GM13977 (cell line): ENCODE measurements at regions not wholly inside any gene's neighbourhood (a gene's known extent, or its start where the extent isn't known, plus 50 kb on each side); places are given as distances from the start of the nearest gene placed in this dataset.
"Not testable (repeated sequence)": the region's sequence is repeated elsewhere in the genome, so short reads cannot be mapped to it uniquely, and the experiment has no call there.

Experiments
- DNase-seq: peaks from one replicate; pipeline ENCODE4 v3.0.0; 2012; ENCODE audit warnings: low spot score
- in situ Hi-C: fragments of 300-500 bp; cut with MboI; formaldehyde crosslinking; loops from one replicate; pipeline ENCODE4 v1.12.0; 2022; ENCODE audit warnings: low sequenced_read_pairs, low pct_unique_long_range_greater_than_20kb, mixed read lengths, inconsistent platforms; ENCODE audit not compliant: unreplicated experiment
- TF ChIP-seq, protein P1 (sequence below): IDR thresholded peaks from 2 replicates; pipeline ENCODE4 v1.5.1; 2012; ENCODE audit warnings: mild to moderate bottlenecking, control low read depth; ENCODE audit not compliant: insufficient read depth; ENCODE audit errors: extremely low read depth, missing control alignments

DNA sequence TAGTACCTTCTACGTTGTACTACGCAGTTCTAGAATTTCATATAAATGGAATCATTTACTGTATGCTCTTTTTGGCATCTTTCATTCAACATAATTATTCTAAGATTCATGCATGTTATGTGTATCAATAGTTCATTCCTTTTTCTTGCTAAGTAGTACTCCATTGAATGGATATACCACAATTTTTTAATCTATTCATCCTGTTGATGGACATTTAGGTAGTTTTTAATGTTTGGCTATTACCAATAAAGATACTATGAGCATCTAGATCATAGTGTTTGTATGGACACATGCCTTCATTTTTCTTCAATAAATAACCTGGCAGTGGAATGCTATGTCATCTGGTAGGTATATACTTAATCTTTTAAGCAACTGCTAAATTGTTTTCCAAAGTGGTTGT is 83.0 kb upstream of the ELN start:
- in situ Hi-C loops = no loop called here
- DNase-seq = no peak
- TF ChIP-seq, protein P1, sequence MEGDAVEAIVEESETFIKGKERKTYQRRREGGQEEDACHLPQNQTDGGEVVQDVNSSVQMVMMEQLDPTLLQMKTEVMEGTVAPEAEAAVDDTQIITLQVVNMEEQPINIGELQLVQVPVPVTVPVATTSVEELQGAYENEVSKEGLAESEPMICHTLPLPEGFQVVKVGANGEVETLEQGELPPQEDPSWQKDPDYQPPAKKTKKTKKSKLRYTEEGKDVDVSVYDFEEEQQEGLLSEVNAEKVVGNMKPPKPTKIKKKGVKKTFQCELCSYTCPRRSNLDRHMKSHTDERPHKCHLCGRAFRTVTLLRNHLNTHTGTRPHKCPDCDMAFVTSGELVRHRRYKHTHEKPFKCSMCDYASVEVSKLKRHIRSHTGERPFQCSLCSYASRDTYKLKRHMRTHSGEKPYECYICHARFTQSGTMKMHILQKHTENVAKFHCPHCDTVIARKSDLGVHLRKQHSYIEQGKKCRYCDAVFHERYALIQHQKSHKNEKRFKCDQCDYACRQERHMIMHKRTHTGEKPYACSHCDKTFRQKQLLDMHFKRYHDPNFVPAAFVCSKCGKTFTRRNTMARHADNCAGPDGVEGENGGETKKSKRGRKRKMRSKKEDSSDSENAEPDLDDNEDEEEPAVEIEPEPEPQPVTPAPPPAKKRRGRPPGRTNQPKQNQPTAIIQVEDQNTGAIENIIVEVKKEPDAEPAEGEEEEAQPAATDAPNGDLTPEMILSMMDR = no peak

DNA sequence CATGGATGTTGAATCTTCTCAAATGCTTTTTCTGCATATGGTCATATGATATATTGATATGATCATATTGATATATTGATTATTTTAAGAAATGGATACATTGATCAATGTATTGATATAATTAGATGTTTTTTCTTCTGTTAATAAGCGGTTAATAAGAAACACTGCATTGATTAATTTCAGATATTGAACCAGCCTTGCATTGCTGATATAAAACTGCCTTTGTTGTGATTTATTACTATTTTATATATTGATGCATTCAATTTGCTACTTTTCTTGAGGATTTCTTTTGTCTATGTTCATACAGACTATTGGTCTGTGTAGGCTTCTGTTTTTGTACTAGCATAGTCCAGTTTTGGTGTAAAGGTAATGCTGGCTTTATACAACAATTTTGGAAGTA is 79.7 kb upstream of the ELN start:
- DNase-seq = no peak
- in situ Hi-C loops = no loop called here
- TF ChIP-seq, protein P1 = no peak

DNA sequence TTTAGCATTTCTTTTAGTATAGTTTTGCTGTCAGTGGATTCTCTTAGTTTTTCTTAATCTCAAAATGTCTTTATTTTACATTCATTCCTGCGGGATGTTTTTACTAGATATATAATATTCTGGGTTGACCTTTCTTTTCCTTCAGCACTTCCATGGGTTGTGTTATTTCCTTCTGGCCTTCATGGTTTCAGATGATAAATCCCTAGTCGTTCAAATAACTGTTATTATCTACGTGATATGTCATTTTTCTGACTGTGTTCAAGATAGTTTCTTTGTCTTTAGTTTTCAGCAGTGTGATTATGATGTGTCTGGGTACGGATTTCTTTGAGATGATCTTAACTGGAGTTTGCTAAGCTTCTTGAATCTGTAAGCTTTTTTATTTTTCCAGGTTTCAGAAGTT is 75.7 kb upstream of the ELN start:
- in situ Hi-C loops = no loop called here
- DNase-seq = no peak
- TF ChIP-seq, protein P1 = no peak

DNA sequence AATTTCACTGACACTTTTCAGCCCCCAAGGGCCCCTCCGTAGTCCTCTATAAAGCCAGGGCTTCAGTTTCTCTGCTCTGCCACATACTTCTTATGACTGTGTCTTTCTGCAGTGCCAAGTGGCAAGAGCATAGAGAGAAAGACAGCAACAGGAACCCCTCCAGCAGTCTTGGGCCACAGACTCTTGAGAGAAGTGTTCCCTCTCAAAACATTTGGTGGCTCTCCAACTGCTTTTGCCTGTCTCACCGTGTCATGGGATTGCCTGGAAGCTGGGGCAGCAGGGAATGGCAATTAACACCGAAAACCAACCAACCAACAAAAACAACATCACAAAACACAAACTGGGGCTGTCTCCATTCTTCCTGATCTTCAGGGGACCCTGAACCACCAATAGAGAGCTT is 73.8 kb upstream of the ELN start:
- DNase-seq = no peak
- TF ChIP-seq, protein P1 = no peak
- in situ Hi-C loops = no loop called here

DNA sequence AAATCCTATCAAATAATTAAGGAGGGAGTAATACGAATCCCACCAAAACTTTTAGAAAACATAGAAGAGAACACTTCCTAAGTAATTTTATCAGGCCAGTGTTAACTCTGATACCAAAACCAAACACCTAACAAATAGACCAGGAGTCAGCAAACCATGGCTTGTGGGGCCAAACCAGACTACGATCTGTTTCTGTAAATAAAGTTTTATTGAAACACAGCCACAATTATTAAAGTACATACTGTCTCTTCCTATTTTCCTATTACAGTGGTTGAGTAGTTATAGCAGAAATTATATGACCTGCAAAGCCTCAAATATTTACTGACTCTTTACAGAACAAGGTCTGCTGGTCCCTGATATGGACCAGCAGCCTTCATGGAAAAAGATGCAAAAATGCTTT is 73.1 kb upstream of the ELN start:
- in situ Hi-C loops = no loop called here
- TF ChIP-seq, protein P1 = no peak
- DNase-seq = no peak

DNA sequence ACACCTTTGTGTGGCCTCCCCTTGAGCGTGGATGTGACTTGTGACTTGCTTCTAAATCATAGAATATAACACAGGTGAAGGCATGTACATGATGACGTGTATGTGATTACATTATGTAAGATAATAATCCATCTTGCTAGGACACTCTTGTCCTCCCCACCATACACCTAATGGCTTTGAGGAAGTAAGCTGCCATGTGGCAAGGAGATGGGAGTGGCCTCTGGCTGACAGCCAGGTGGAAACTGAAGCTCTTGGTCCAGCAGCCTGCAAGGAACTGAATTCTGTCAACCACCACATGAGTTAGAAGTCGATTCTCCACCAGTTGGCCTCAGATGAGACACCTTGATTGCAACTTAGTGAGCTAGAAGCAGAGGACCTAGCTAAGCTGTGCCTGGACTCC is 67.4 kb upstream of the ELN start:
- TF ChIP-seq, protein P1 = no peak
- no peak for DNase-seq
- in situ Hi-C loops = no loop called here

DNA sequence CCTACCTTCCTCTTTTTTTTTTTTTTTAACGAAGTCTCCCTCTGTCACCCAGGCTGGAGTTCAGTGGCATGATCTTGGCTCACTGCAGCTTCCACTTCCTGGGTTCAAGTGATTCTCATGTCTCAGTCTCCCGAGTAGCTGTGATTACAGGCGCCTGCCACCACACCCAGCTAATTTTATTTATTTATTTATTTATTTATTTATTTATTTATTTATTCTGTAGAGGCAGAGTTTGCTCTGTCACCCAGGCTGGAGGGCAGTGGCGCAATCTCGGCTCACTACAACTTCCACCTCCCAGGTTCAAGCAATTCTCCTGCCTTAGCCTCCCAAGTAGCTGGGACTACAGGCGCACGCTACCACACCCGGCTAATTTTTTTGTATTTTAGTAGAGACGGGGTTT is 66.0 kb upstream of the ELN start:
- in situ Hi-C loops = not testable (repeated sequence)

More for the DNA sequence above, 66.0 kb upstream of the ELN start:
- DNase-seq = not testable (repeated sequence)
